ENCODE measurements at regions not wholly inside any gene's neighbourhood (a gene's known extent, or its start where the extent isn't known, plus 50 kb on each side); places are given as distances from the start of the nearest gene placed in this dataset.
"Not testable (repeated sequence)": the region's sequence is repeated elsewhere in the genome, so short reads cannot be mapped to it uniquely, and the experiment has no call there.

DNA sequence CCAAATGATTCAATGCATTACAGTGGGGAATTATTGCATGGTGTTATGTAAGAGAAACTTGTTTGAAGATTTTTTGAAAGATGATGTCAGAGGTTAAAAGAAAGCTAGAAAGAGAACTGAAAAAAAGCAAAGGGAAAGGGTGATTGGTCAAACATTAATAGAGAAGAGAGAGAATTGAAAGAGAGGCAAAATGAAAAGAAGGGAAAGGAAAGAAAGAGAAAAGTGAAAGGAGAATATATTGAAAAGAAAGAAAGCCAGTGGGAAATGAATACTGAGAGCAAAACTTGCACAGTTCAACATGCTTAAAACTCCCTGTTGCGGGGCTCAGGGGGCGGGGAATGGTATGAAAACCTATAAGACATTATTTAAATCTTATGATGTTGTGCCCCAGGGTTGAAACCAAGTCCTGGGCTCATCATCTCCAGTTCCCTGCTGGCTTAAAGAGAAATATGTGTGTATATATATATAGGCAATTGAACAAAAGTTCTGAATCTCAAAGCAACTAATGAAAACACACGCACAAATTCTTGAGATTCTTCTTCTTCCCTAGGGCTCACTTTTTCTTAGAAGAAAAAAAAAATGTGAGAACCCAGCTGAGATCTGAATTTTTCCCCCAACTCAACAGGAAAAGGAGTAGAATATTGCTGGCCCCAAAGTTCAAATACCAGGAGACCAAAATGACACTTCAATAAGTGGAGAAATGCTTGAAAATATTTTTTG, 2045.9 kb upstream of the CELF4 start:
- DNase-seq = no peak

DNA sequence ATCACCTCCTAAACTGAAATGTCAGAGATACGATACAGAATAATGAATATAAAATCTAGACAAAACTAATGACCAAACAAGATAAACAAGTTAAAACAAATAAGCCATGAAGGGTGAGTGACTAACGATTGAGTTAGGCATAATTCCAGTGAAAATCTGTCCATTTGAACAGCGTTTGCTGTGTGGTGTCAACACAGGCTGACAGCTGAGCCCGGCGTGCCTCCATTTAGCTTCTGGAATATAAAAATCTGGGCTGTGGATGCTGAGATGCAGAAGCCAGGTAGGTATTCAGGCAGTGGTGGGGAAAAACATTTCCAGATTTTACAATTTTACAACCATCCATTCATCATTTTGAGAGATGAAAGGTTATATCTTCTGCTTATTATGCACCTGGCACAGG, 2041.4 kb upstream of the CELF4 start:
- DNase-seq = no peak

DNA sequence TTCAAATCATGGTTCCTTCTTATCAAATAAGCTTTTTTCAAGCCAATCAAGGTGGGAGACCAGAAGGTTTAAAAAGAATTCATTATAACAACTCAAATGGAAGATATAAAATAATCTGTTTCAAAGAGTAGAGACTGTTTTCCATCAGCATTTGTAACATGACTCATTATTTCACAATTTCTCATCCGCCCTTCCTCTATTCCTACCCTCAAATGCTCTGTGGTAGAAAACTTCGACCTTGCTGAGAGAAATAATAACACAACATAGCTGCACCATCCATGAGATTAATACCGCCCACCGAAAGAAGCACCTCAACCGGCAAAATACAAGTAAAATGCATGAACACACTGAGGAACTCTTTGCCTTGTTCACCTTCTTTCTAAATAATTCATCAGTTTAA, 2039.2 kb upstream of the CELF4 start:
- DNase-seq = no peak

DNA sequence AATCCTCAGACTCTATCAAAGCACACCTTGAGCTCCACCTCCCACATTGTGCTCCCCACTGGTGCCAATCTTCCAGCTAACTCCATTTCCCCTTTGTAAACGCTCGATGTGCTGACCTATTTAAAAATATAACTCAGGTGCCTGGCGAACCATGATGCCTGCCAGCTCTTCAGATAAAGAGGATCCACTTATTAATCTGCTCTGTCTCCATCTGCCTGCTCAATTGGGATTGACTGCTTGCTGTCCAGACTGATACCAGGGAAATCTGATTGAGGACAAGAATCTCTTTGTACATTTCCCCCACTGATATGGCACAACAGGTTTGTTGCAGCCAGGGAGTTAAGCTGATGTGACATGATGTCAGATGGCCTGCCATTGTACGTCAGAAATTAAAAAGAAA, 2036.5 kb upstream of the CELF4 start:
- no peak for DNase-seq

DNA sequence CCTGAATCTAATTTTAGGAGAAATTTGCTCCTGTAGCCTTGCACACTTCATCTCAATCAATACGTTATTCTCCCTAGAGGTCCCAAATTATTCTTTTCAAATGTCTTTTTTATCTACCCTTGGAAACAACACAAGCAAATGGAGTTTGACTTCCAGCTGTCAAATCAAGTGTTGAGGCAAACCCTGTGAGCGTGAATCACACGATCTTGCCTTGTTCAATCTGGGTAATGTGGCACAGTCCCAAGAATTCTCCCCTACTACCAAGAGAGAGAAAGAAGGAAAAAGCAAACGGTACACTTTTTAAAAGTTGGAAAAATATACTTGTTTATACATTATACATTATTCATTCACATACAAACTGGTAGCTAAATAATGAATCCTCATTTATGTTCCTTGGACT, 2035.3 kb upstream of the CELF4 start:
- no peak for DNase-seq

DNA sequence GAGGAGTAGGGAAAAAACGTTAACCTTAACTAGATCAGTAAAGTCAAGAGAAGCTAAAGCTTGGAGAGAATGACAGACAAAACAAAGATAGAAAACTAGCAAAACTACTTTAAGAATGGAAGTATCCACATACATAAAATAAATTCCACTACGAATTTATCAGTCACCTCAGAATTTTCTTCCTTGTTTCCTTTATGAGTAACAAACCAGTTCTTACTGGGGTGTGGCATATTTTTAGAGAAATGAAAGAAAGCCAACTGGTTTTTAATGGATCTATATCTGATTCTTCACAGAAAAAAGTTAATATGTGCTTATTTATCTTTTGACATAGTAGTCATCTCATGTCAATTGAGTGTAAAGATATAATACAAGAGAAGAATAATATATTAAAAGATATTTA, 2033.7 kb upstream of the CELF4 start:
- no peak for DNase-seq

DNA sequence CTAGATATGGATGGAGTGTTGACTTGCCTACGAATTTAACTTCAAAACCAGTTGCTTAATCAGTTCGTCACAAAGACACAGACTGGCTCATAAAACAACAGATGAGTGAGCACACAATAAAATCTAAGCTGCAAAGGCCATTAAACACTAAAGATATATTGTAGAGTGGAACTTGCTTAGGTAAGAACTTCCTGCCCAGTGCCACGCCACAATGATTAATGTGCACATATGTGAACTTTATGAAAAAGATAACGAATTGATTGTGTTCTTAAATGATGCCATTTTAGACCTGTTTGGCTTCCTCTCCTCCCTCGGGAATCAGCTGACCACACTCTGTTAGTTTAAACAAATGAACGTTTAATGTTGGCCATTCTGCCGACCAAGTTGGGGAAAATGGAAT, 2031.3 kb upstream of the CELF4 start:
- DNase-seq = no peak

DNA sequence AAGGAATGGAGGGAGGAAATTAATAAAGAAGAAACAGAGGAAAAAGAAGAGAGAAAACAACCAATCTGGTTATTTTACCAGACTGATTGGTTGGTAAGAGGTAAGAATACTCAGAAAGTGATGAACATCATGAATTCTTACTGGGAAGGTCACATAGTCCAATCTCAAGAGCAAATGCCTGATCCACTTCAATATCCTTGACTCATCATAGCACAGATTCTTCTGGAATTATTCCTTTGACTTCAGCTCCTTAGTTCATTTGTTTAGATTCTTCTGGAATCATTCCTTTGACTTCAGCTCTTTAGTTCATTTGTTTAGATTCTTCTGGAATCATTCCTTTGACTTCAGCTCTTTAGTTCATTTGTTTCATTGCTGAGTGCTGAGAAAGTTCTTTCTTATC, 2030.6 kb upstream of the CELF4 start:
- DNase-seq = no peak

DNA sequence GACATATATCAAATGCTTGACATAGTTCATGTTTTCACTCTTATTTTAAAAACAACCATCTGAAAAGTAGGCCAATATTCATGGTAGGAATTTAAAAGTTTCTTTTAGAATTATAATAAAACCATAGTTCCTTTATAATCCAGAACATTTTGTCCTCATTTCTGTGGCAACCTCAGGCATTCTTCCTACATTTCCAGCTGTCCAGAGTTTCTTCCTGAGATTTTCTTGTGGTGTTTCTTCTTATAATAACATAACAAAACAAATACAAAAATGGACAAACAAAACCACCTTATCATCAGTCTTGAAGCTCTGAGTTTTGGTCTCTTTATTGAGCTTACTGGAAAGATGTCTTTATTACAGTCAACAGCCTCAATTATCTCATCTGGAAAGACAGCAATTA, 2028.6 kb upstream of the CELF4 start:
- DNase-seq = no peak

DNA sequence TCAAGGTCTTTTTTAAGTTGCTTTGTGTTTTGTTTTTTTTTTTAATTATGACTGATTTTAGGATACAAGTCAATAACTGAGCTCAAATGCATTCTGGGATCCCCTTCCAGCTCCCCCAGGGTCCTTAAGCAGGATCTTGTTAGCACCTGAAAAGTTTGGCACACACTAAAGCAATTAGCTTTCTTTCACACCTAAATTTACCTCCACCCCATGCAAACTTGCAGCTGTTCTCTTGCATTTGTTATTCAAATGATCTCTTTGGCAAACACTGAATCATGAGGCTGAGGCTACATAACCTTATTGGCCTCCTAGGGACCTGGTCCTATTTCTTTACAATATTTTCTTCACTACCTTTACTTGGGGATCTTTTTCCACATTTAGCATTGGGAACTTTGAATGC, 2026.1 kb upstream of the CELF4 start:
- no peak for DNase-seq

DNA sequence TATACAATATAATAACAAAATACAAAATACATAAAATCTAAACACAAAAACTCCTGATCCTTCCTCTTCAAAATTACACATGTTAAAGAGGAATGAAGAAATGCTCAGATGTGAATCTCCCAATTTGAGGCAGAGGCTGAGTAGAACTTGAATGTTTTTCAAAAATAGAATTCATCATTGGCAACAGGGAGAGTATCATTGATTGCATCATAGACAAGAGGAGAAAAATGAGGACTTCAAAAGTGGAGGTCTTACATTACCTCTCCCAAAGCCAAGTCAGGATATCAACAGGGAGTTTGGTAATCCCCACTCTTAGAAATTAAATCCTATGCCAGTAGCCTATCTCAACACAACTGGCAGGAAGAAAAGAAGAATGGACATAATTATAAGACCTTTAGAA, 2023.9 kb upstream of the CELF4 start:
- DNase-seq = no peak

DNA sequence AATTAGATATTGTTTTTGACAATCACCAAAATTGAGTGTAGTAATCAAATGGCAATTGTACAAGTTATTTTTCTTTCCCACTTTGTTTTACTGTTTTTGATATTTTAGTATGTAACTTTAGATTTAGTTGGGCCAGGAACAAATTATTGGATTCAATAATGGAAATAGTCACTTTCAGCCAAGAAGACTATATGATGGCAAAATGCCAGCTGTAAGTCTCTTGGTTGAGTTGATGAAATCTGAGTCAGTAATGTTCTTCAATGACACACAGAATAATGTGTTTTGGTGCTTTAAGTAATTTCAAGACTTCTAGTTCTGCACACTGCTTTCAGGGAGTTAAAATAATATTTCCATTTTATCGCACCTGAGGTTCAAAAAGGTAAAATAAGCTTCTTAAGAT, 2022.0 kb upstream of the CELF4 start:
- no peak for DNase-seq

DNA sequence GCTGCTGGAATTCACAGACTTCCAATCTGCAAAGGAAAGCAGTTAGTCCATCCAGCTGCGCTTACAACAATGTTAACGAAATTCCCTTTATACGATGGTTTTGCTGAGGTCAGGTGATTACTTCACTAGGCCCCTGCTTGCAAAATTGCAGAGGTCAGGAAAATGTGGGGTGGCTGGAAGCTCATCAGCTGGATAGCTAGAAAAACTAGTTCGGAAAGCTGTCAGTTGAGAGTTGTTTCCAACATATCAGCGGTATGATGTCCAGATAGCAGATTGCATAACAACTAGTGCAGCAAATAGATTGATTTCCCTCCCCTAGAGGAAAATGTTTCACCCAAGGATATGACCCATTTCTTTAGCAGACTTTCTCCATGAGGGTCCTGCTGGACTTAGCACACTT, 2021.1 kb upstream of the CELF4 start:
- no peak for DNase-seq

DNA sequence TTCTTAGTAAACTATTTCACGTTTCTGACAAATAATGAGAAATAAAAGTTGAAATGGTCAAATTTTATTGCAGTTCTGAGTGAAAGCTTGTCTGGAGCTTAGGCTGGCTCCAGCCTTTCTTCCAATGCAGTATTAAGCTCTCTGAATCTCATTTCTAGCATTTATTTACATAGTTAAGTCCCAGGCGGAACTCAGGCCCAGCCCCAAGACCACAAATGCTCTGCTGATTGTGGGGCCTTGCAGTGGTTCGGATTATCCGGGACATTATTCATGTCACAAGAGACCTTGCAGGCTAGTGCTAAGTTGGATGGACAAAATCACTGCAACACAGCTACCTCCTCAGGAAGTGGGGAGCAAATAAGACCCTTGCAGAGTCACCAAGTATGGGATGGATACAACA, 2009.3 kb upstream of the CELF4 start:
- no peak for DNase-seq

DNA sequence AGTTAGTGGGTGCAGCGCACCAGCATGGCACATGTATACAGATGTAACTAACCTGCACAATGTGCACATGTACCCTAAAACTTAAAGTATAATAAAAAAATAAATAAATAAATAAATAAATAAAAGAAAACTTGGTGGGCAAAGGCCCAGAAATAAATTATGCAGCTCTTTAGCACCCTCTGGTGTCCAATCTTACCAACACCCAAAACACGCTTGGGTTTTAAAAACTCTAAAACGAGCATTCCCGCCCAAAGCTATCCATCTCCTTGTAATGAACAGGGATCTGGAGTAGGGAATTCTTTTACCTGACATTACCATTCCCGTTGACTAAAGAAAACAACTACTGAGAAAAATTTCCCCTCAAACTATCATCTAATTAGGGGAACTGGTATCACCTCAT, 2005.9 kb upstream of the CELF4 start:
- DNase-seq = no peak

DNA sequence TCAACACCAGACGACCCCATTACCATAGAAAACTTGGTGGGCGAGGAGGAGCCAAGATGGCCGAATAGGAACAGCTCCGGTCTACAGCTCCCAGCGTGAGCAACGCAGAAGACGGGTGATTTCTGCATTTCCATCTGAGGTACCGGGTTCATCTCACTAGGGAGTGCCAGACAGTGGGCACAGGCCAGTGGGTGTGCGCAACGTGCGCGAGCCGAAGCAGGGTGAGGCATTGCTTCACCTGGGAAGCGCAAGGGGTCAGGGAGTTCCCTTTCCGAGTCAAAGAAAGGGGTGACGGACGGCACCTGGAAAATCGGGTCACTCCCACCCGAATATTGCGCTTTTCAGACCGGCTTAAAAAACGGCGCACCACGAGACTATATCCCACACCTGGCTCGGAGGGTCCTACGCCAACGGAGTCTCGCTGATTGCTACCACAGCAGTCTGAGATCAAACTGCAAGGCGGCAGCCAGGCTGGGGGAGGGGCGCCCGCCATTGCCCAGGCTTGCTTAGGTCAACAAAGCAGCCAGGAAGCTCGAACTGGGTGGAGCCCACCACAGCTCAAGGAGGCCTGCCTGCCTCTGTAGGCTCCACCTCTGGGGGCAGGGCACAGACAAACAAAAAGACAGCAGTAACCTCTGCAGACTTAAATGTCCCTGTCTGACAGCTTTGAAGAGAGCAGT, 2000.1 kb upstream of the CELF4 start:
- not testable (repeated sequence) for DNase-seq

DNA sequence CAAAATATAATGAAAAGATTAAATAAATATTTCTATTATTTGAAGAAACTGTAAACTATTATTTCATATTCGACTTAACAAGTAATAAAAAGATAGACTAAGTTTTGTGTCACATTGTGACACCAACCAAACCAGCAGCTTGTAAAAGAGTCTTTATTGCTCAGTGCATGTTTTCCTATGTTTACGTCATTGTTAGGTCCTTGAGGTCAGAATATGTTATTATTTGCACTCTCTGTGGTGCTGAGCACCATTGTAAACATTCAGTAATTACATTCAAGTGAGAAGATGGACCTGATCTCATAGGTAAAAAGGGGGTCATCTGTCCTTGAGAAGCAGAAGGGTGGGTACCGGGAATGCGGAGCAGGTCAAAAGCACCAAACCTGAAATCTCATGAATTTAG, 1999.1 kb upstream of the CELF4 start:
- DNase-seq = no peak

DNA sequence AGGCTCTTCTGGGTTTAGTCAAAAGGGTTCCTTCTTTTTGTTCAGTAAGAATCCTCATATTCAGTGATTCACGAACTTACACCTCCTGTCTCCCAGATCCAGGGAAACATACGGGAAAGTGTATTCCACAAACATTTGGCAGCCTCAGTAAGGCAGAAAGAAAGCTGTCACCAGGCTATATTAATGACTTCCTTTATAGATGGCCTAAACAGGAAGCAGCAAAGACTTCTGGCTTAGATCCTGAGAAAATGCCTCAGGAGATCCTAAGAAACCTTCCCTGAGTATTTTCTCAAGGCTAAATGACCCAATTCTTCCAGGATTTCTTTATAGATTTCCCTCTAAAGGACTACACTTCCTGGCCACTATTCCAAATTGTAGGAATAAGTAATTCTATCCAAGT, 1995.5 kb upstream of the CELF4 start:
- DNase-seq = no peak

DNA sequence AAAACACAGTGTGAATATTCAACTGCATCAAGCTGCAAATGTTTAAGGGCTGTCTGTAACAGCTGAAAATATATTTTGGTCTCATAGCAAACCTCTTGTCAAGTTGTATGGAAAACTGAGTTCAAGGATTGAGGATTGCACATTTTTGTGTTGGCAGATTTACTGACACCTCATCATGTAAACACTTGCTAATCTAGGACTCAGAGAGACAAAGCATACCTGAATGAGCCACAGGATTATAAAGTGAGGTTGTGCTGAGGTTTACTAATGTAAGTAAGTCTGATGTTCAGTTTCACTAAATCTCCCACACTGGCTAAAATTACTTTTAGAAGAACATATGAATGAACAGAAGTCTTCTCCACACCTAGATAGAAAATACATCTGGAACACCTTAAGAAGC, 1993.1 kb upstream of the CELF4 start:
- DNase-seq = no peak

DNA sequence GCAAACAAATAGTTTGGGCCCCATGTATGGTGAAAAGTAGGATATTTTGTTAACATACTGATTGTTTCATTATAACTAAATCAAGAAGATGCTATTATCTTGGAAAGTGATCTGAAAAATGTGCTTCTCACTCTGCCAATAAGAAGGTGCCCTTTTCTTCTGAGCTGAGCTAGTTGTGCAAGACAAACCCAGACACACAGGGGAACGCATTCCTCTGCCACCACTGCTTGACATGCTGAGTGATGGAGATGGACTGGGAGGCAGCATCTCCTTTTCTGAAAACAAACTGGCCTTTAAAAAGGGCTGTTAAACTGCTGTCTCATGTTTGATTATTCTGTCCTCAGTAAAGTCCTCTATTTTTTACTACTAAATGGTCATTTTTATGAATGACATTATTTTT, 1989.9 kb upstream of the CELF4 start:
- no peak for DNase-seq

DNA sequence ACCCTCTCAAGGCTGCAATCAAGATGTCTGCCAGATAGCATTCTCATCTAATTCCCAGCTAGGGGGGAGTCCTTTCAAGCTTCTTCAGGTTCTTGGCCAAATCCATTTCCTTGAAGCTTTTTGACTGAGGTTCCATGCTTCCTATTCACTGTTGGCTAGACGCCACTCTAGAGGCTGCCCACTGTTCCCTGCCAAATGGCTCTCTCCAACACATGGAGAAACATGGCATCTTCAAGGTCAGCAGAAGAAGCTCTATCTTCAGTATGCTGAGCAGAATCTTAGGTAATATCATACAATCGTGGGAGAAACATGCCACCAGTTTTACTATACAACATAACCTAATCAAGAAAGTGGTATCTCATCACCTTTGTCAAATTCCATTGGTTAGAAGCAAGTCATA, 1985.1 kb upstream of the CELF4 start:
- DNase-seq = no peak

DNA sequence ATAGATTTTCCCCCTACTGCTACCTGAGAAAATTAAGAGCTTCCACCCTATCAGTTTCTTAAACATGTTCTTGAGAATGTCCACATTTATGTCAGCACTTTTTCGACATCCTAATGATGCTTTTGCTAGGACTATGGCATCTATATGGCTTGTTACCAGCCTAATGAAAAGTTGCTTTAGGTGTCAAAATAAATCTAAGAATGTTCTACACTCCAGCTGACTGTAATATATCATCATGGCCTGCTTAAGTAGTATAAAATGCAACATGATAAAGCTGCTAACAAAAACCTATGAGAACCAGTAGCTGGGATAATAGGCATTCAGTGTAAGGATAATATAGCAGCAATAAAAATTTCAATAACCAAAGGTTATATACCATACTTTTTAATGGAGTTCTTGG, 1983.5 kb upstream of the CELF4 start:
- DNase-seq = no peak

DNA sequence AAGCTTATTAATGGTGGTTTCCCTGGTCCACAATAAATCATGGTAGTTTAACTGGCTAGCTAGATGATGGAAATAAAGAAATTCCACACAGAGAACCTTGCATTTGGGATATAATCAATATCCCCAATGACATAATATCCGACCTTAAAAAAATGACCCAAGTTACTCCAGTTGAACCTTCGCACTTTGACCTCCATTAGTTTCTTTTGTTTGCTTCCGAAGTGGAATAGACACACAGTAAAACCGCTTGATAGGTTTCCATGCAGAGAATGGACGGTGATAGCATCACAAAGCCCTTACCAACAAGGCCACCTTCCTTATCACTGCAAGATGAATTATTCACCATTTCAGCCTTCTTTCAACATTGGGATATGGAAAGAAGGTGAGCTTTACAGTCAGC, 1966.1 kb upstream of the CELF4 start:
- DNase-seq = no peak

DNA sequence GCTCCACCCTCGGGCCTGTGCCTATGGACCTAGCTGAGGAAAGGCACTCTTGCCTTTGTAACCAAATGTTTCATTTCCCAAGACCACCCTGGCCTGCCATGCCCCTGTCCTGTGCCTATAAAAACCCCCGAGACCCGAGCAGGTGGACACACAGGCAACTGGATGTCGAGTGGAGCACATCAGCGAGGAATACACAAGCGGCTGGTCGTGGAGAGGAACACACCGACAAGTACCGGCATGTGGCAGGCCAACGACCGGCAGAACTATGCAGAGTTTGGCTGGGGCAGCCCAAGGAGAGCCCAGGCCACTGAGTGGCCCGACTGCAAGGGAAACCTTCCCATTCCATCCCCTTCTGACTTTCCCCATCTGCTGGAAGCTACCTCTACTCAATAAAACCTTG, 1963.8 kb upstream of the CELF4 start:
- no peak for DNase-seq

DNA sequence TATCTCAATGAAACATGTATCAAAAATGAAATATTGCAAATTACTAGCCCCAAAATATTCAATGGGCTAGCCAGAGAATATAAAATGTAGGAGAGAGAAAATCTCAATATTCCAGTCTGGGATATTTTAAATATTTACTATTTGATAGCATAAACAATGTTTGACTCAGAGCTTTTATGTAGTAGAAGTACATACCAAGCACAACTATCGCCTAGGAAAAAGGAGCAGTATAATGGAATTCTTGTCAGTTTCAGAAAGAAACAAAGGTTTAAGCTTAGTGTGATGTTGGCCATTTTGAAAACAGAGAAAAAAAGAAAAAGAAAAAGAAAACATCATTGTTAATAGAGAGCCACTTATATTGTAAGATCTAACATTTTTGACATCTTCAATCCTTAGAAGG, 1961.9 kb upstream of the CELF4 start:
- no peak for DNase-seq

Data from central memory CD4-positive, alpha-beta T cell (primary cell).